ENCODE measurements at regions not wholly inside any gene's neighbourhood (a gene's known extent, or its start where the extent isn't known, plus 50 kb on each side); places are given as distances from the start of the nearest gene placed in this dataset.

GRCh38 chr20:17856024-17856564 is 112.5 kb downstream of the SNX5 start (continued):
- TF ChIP-seq HDAC6 (IDR thresholded peaks at IDR 0.05; ENCODE audit: low read depth, low read length), result no peak

All from H1 (cell line).